ENCODE measurements at regions not wholly inside any gene's neighbourhood (a gene's known extent, or its start where the extent isn't known, plus 50 kb on each side); places are given as distances from the start of the nearest gene placed in this dataset.

DNA sequence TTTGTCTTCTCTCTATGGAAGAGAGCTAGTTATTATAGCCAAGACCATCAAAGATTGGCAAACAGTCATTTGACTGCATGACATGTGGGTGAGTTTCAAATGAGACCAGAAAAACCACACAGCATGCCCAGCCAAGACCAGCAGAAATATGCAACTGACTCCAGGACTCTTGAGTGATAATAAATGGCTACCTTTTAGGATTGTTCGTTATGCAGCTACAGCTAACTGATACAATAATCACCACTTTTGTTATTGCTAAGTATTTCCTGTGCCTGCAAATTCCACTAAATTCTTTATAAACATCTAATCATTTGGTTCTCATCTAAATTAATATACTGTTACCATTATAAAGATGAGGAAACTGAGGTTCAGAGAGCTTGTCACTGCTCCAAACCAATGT, 528.4 kb upstream of the TBX3 start:
- 0% methylated on average over 1 of the region's 1 CpG; no CpG with 5 or more reads in 1 of the 2 experiments for WGBS, 2 experiments (ENCODE audit: extremely low coverage in 1 of 2, insufficient coverage in 1 of 2, insufficient read length in 1 of 2, insufficient replicate concordance in 2 of 2, low coverage in 1 of 2, low lambda C conversion rate in 2 of 2, missing lambda C conversion rate in 1 of 2)
- Histone ChIP-seq H4K5ac (ENCODE audit: insufficient read length, low read depth, low read length) (no peak overlapping the region), H3K14ac (ENCODE audit: insufficient read length) (no peak overlapping the region), H3K23ac (ENCODE audit: insufficient read length) (no peak overlapping the region), H4K91ac (replicated peaks; ENCODE audit: insufficient read length, low read length) (no peak overlapping the region), H2BK12ac (ENCODE audit: low read depth, low read length) (no peak overlapping the region), H3K4me2 (ENCODE audit: insufficient read depth in 1 of 2, low read depth in 2 of 2, low read length in 2 of 2) (no peak overlapping the region), H2AFZ (ENCODE audit: low read length) (no peak overlapping the region), H3K27me3 (replicated peaks in 1 of 4; ENCODE audit: control insufficient read depth in 3 of 4, extremely low read depth in 1 of 4, insufficient read depth in 3 of 4, low read length in 3 of 4) (no peaks in the 10 kb centered on the region), H3K4ac (replicated peaks; ENCODE audit: insufficient read length, low read depth, low read length) (no peak overlapping the region), H2AK5ac (ENCODE audit: low read depth, low read length) (no peak overlapping the region), H3K18ac (ENCODE audit: extremely low read depth, low read length) (no peak overlapping the region), H3K27ac (ENCODE audit: low read depth, low read length) (no peak overlapping the region), H2BK20ac (ENCODE audit: low read length) (no peak overlapping the region), H3K9ac (replicated peaks in 1 of 4; ENCODE audit: extremely low read depth in 1 of 4, low read depth in 3 of 4, low read length in 3 of 4) (no peak overlapping the region), H3K79me2 (ENCODE audit: control insufficient read depth in 1 of 2, insufficient read depth in 2 of 2, low read length in 2 of 2) (no peaks in the 10 kb centered on the region), H3K36me3 (ENCODE audit: control insufficient read depth in 2 of 4, insufficient read depth in 4 of 4, low read length in 3 of 4) (no peaks in the 10 kb centered on the region), H3K56ac (replicated peaks; ENCODE audit: insufficient read length, low read depth, low read length) (no peak overlapping the region), H3K79me1 (ENCODE audit: low read depth, low read length) (no peaks in the 10 kb centered on the region; the same call in 1 of the 2 replicates), H4K8ac (ENCODE audit: extremely low read depth, insufficient read depth, low read length) (no peak overlapping the region), H4K20me1 (replicated peaks in 1 of 2; ENCODE audit: control insufficient read depth in 1 of 2, insufficient read depth in 2 of 2, low read length in 2 of 2) (no peaks in the 10 kb centered on the region), H2BK5ac (ENCODE audit: low read depth, low read length) (no peak overlapping the region), H3K4me3 (ENCODE audit: extremely low read depth in 1 of 4, insufficient read depth in 2 of 4, low read depth in 3 of 4, low read length in 4 of 4) (no peak overlapping the region), H3K23me2 (ENCODE audit: low read depth, low read length) (no peaks in the 10 kb centered on the region), H2BK15ac (ENCODE audit: low read length) (no peak overlapping the region), H2BK120ac (replicated peaks; ENCODE audit: low read depth, low read length) (no peak overlapping the region), H3K9me3 (ENCODE audit: insufficient read depth in 2 of 2, low read depth in 1 of 2, low read length in 1 of 2) (no peaks in the 10 kb centered on the region; a peak in 1 of 4 replicates), H3K4me1 (replicated peaks in 1 of 4; ENCODE audit: control insufficient read depth in 3 of 4, insufficient read depth in 4 of 4, low read length in 3 of 4) (peaks cover 0 to 8% (median 3%) of the 10 kb centered on the region in 4 experiments; a peak in 5 of 7 replicates)
- DNase-seq (ENCODE audit: low read depth in 1 of 2, low spot score in 2 of 2): no peak
- CTCF ChIA-PET (ENCODE audit: partially characterized antibody): interaction anchor here (1.3 kb wide), 1 partner anchor 10 kb away, joined by 7 read pairs; no protein-coding TSS in a partner anchor
- POLR2A ChIA-PET (ENCODE audit: partially characterized antibody): no interaction called here
- no peak for FAIRE-seq
- no peak for TF ChIP-seq EGR1 (IDR thresholded peaks at IDR 0.05; ENCODE audit: borderline replicate concordance, low read depth, low read length)
- no peak for TF ChIP-seq NRF1 (IDR thresholded peaks at IDR 0.05; ENCODE audit: low read depth, low read length)
- no peak for TF ChIP-seq POU5F1 (IDR thresholded peaks at IDR 0.05; ENCODE audit: low read depth, low read length)
- no peak for TF ChIP-seq HDAC6 (IDR thresholded peaks at IDR 0.05; ENCODE audit: low read depth, low read length)
- TF ChIP-seq TAF1 (IDR thresholded peaks at IDR 0.05; ENCODE audit: low read depth, low read length): no peak
- TF ChIP-seq CHD1 (IDR thresholded peaks at IDR 0.05; ENCODE audit: low read depth, low read length): no peak
- TF ChIP-seq KDM1A (IDR thresholded peaks at IDR 0.05; ENCODE audit: borderline replicate concordance, low read length): no peak
- no peak for TF ChIP-seq RBBP5 (IDR thresholded peaks at IDR 0.05; ENCODE audit: borderline replicate concordance, low read depth, low read length)
- no peak for TF ChIP-seq EZH2 (IDR thresholded peaks at IDR 0.05; ENCODE audit: low read depth, low read length, severe bottlenecking)
- TF ChIP-seq NANOG (IDR thresholded peaks at IDR 0.05; ENCODE audit: insufficient read depth, low read depth, low read length, poor library complexity, severe bottlenecking): no peak
- no peak for TF ChIP-seq RNF2 (IDR thresholded peaks at IDR 0.05; ENCODE audit: borderline replicate concordance, low read depth, low read length, missing control alignments, poor library complexity, severe bottlenecking)
- TF ChIP-seq, protein P1, sequence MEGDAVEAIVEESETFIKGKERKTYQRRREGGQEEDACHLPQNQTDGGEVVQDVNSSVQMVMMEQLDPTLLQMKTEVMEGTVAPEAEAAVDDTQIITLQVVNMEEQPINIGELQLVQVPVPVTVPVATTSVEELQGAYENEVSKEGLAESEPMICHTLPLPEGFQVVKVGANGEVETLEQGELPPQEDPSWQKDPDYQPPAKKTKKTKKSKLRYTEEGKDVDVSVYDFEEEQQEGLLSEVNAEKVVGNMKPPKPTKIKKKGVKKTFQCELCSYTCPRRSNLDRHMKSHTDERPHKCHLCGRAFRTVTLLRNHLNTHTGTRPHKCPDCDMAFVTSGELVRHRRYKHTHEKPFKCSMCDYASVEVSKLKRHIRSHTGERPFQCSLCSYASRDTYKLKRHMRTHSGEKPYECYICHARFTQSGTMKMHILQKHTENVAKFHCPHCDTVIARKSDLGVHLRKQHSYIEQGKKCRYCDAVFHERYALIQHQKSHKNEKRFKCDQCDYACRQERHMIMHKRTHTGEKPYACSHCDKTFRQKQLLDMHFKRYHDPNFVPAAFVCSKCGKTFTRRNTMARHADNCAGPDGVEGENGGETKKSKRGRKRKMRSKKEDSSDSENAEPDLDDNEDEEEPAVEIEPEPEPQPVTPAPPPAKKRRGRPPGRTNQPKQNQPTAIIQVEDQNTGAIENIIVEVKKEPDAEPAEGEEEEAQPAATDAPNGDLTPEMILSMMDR (IDR thresholded peaks at IDR 0.05; ENCODE audit: control extremely low read depth in 1 of 3, insufficient read depth in 1 of 3, low read depth in 1 of 3, low read length in 3 of 3): no peak

All from H1 (cell line).